Neural progenitor cell (in vitro differentiated cells): ENCODE measurements at regions not wholly inside any gene's neighbourhood (a gene's known extent, or its start where the extent isn't known, plus 50 kb on each side); places are given as distances from the start of the nearest gene placed in this dataset.
"Not testable (repeated sequence)": the region's sequence is repeated elsewhere in the genome, so short reads cannot be mapped to it uniquely, and the experiment has no call there.

ENCODE experiments used
- DNase-seq: peaks from one replicate; pipeline ENCODE4 v3.0.0-alpha.2; 2016; ENCODE audit warnings: low spot score
- H2AFZ ChIP-seq: fragments of 200-600 bp; sonication (generic); replicated peaks from 2 replicates; pipeline ENCODE4 v1.6.1; 2016; ENCODE audit warnings: antibody characterized with exemption
- H3F3A ChIP-seq: fragments of 200-600 bp; sonication (generic); 2 replicates; pipeline ENCODE4 v1.6.1; 2016; ENCODE audit warnings: antibody characterized with exemption, low read depth
- H3K27ac ChIP-seq: fragments of 200-600 bp; sonication (generic); 2 replicates; pipeline ENCODE4 v1.5.1; 2016; ENCODE audit warnings: mild to moderate bottlenecking
- H3K27me3 ChIP-seq: fragments of 200-600 bp; sonication (generic); 2 replicates; pipeline ENCODE4 v1.6.1; 2016; ENCODE audit warnings: mild to moderate bottlenecking, moderate library complexity
- H3K36me3 ChIP-seq: fragments of 200-600 bp; sonication (generic); 2 replicates; pipeline ENCODE4 v1.5.1; 2016
- H3K4me1 ChIP-seq: fragments of 200-600 bp; sonication (generic); 2 replicates; pipeline ENCODE4 v1.6.1; 2016; ENCODE audit warnings: mixed run types
- H3K4me2 ChIP-seq: fragments of 200-600 bp; sonication (generic); 2 replicates; pipeline ENCODE4 v1.6.1; 2016
- H3K4me3 ChIP-seq: fragments of 200-600 bp; sonication (generic); 2 replicates; pipeline ENCODE4 v1.5.1; 2016
- H3K79me2 ChIP-seq: fragments of 200-600 bp; sonication (generic); 2 replicates; pipeline ENCODE4 v1.6.1; 2016; ENCODE audit warnings: low read depth
- H3K9ac ChIP-seq: fragments of 200-600 bp; sonication (generic); 2 replicates; pipeline ENCODE4 v1.6.1; 2016
- H3K9me3 ChIP-seq: fragments of 200-600 bp; sonication (generic); 2 replicates; pipeline ENCODE4 v1.5.1; 2016; ENCODE audit warnings: low read depth
- H4K20me1 ChIP-seq: fragments of 200-600 bp; sonication (generic); 2 replicates; pipeline ENCODE4 v1.6.1; 2016; ENCODE audit warnings: low read depth
- H3K27ac Mint-ChIP-seq: 3 replicates; pipeline ENCODE4 v1.8.0; 2021; ENCODE audit warnings: mixed read lengths
- H3K27me3 Mint-ChIP-seq: 2 replicates; pipeline ENCODE4 v1.8.0; 2022; ENCODE audit warnings: low read depth, mild to moderate bottlenecking, inconsistent platforms, moderate library complexity, mixed read lengths; ENCODE audit not compliant: insufficient read depth
- H3K36me3 Mint-ChIP-seq: 3 replicates; pipeline ENCODE4 v1.8.0; 2021; ENCODE audit warnings: mixed read lengths
- H3K4me1 Mint-ChIP-seq: 3 replicates; pipeline ENCODE4 v1.8.0; 2021; ENCODE audit warnings: mixed read lengths
- H3K4me3 Mint-ChIP-seq: 3 replicates; pipeline ENCODE4 v1.8.0; 2021; ENCODE audit warnings: mild to moderate bottlenecking, moderate library complexity, mixed read lengths
- H3K9me3 Mint-ChIP-seq: 3 replicates; pipeline ENCODE4 v1.8.0; 2020; ENCODE audit warnings: mixed read lengths
- CTCF ChIP-seq: fragments of 200-600 bp; sonication (generic); IDR thresholded peaks from 2 replicates; pipeline ENCODE4 v1.5.1; 2017; ENCODE audit warnings: antibody characterized with exemption, mild to moderate bottlenecking
- EZH2 ChIP-seq: fragments of 200-600 bp; sonication (generic); IDR thresholded peaks from 2 replicates; pipeline ENCODE4 v1.6.1; 2017; ENCODE audit warnings: antibody characterized with exemption, mild to moderate bottlenecking, moderate library complexity
- EZH2phosphoT487 ChIP-seq: fragments of 200-600 bp; sonication (generic); IDR thresholded peaks from 2 replicates; pipeline ENCODE4 v1.6.1; 2017; ENCODE audit warnings: antibody characterized with exemption

- peak; percentile 16 for DNase-seq
- Histone ChIP-seq H3K36me3 (no peaks in the 10 kb centered on the region), H3K79me2 (no peaks in the 10 kb centered on the region), H3K27me3 (peaks cover 21% of the 10 kb centered on the region), H4K20me1 (no peaks in the 10 kb centered on the region), H2AFZ (peak overlapping the region; percentile 12), H3K4me1 (peaks cover 17% of the 10 kb centered on the region), H3K9me3 (no peaks in the 10 kb centered on the region), H3K4me3 (no peak overlapping the region), H3K4me2 (no peak overlapping the region), H3K27ac (no peak overlapping the region), H3F3A (no peaks in the 10 kb centered on the region), H3K9ac (no peak overlapping the region)
- TF ChIP-seq CTCF, result no peak
- TF ChIP-seq EZH2phosphoT487, result no peak
- TF ChIP-seq EZH2, result no peak
- Mint-ChIP-seq H3K4me1 (peaks cover 17% of the 10 kb centered on the region), H3K4me3 (no peak overlapping the region), H3K27ac (no peak overlapping the region), H3K27me3 (peaks cover 4% of the 10 kb centered on the region), H3K36me3 (no peaks in the 10 kb centered on the region), H3K9me3 (no peaks in the 10 kb centered on the region)
These were observed 89.8 kb upstream of the MAP3K7 start for GRCh38 chr6:90676516-90677300.

GRCh38 chr6:90675107-90675506, 88.2 kb upstream of the MAP3K7 start:
- Histone ChIP-seq H3K4me1 (peaks cover 17% of the 10 kb centered on the region), H3K27me3 (peaks cover 21% of the 10 kb centered on the region)
- H3K36me3 Mint-ChIP-seq, H2AFZ ChIP-seq, H3K9me3 Mint-ChIP-seq, H4K20me1 ChIP-seq, H3K9ac ChIP-seq, H3K27ac ChIP-seq, H3K79me2 ChIP-seq, H3K27ac Mint-ChIP-seq, H3K9me3 ChIP-seq, H3K4me2 ChIP-seq, H3K4me3 Mint-ChIP-seq, H3K4me3 ChIP-seq, H3K36me3 ChIP-seq, DNase-seq, H3K27me3 Mint-ChIP-seq, H3F3A ChIP-seq: not testable (repeated sequence)
- H3K4me1 Mint-ChIP-seq, result peaks cover 17% of the 10 kb centered on the region

GRCh38 chr6:90674077-90674476, 87.2 kb upstream of the MAP3K7 start:
- not testable (repeated sequence) for H3K9me3 Mint-ChIP-seq, H3K36me3 ChIP-seq, DNase-seq, H4K20me1 ChIP-seq, H3F3A ChIP-seq, H3K4me2 ChIP-seq, H3K9ac ChIP-seq, H3K9me3 ChIP-seq, H3K4me3 ChIP-seq, H3K4me3 Mint-ChIP-seq, H3K27me3 Mint-ChIP-seq, H3K27ac ChIP-seq, H3K36me3 Mint-ChIP-seq, H3K27ac Mint-ChIP-seq, H3K79me2 ChIP-seq, H2AFZ ChIP-seq
- peaks cover 17% of the 10 kb centered on the region for H3K4me1 Mint-ChIP-seq
- H3K27me3 ChIP-seq, result peaks cover 21% of the 10 kb centered on the region
- peaks cover 27% of the 10 kb centered on the region for H3K4me1 ChIP-seq

GRCh38 chr6:90669846-90670245, 83.0 kb upstream of the MAP3K7 start:
- Histone ChIP-seq H3K9ac (no peak overlapping the region), H3K4me2 (no peak overlapping the region), H3K4me1 (peaks cover 19% of the 10 kb centered on the region), H2AFZ (no peak overlapping the region), H3K36me3 (no peaks in the 10 kb centered on the region), H3K79me2 (no peaks in the 10 kb centered on the region), H3K27me3 (peaks cover 6% of the 10 kb centered on the region), H3K4me3 (no peak overlapping the region), H4K20me1 (no peaks in the 10 kb centered on the region), H3K9me3 (no peaks in the 10 kb centered on the region), H3K27ac (no peak overlapping the region), H3F3A (no peaks in the 10 kb centered on the region)
- TF ChIP-seq CTCF (no peak), EZH2phosphoT487 (no peak), EZH2 (no peak)
- H3K4me1 Mint-ChIP-seq, result no peaks in the 10 kb centered on the region
- no peaks in the 10 kb centered on the region for H3K9me3 Mint-ChIP-seq
- no peak overlapping the region for H3K27ac Mint-ChIP-seq
- DNase-seq, result no peak
- peaks cover 1% of the 10 kb centered on the region for H3K27me3 Mint-ChIP-seq
- H3K4me3 Mint-ChIP-seq, result no peak overlapping the region
- H3K36me3 Mint-ChIP-seq, result no peaks in the 10 kb centered on the region
